Stimulated activated CD4-positive, alpha-beta T cell treated with anti-CD3 and anti-CD28 coated beads, Interleukin-1b, Interleukin-23, amount 100 ng/mL, for 4 hours (primary cell): ENCODE measurements at regions not wholly inside any gene's neighbourhood (a gene's known extent, or its start where the extent isn't known, plus 50 kb on each side); places are given as distances from the start of the nearest gene placed in this dataset.
"Not testable (repeated sequence)": the region's sequence is repeated elsewhere in the genome, so short reads cannot be mapped to it uniquely, and the experiment has no call there.

Experiments used
- DNase-seq, 2 donors: peaks; one replicate each; pipeline ENCODE4 v3.0.0-alpha.2; 2020; ENCODE audit warnings: low read depth in 2 of 2

DNA sequence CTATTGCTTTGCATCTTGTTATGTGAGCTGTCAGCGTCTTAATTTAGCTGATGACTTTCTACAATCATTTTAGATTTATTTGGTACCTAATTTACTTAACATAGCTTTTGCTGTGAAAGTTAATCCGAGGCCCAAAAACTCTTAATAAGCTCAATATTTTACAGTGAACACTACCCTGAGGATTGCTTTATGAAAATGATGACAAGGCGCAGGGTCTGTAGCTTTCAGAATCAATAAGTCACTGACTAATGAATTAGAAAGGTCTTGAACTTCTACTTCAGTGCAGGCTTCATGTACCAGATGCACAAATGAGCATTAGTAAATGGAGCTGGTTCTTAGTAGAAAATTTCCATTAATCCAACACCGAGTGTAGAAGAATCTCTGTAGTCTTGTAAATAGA is 81.4 kb upstream of the ZNF366 start:
- no peak for DNase-seq

DNA sequence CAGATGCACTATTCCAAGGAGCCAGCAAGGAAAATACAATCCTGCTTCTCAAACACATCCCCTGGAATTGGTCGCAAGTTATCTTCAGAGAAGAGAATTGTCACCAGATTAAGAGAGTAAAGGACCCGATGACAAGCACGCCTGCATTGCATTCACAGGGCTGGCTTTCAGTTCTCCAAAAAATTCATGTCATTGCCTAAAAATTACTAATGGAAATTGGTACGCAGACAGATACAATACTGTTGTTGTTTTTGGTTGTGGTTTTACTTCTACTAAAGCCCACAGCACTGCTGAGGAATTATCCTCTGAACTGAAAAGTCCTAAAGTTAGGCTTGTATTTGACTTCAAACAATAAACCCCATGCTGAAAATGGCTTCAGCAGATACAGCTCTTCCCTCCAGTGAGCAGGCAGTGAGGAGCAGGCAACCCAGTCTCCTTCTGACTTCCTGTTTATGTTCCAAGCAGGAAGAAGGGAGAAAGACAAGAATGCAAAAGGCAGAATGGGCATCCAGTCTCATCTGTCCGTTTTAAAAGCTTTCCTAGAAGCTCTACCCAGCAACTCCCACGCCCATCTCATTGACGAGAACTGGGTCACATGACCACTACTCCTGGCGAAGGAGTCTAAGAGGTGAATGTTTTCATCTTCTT is 80.6 kb upstream of the ZNF366 start:
- DNase-seq = no peak

DNA sequence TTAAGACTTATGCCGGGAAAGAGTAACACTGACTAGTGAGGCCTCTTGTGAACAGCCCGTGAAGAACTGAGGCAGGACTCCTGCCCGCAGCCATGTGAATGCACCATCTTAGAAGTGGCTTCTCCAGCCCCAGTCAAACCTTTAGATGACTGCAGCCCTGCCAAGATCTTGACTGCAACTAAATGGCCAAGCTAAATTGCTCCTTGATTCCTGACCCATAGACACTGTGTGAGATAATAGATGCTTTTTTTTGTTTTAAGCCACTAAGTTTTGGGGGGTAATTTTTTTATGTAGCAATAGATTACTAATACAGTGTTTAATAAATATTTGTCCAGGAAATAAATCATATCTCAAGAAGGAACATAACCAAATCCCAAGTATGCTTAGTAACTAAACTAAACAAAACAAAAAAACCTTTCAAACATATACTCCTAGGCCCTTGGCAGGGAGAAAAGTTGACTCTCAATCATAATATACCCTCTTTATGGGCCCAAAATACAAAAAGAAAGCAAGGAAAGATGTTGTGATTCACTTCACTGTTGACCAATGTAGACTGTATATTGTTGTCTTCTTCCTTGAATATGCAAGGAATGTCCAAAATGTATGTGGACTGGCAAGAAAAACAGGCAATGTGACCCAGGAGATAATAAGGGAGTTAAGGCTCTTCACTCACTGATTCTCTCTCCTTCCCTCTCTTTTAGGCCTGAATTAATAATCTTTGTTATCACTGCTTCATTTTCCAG is 79.7 kb upstream of the ZNF366 start:
- no peak for DNase-seq

DNA sequence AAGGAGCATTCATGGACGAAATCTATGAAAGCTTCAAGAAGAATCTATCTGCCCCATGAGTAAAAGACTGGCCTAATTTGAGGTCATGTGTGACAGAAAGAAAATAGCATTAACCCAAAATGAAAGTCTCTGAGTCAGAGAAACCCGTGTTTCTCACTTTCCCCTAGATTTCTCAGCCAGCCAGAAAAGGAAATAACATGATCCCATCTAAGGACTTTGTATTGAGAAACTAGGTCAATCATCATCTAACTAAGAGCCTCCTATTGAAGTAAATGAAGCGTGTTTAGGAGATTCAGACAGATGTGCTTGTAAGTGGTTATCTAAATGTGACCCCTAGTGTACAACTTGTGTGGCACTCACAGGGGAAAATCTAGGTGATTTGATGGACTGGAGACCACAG is 77.3 kb upstream of the ZNF366 start:
- DNase-seq = no peak

DNA sequence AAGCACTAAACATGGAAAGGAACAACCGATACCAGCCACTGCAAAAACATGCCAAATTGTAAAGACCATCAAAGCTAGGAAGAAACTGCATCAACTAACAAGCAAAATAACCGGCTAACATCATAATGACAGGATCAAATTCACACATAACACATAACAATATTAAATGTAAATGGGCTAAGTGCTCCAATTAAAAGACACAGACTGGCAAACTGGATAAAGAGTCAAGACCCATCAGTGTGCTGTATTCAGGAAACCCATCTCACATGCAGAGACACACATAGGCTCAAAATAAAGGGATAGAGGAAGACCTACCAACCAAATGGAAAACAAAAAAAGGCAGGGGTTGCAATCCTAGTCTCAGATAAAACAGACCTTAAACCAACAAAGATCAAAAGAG is 72.1 kb upstream of the ZNF366 start:
- not testable (repeated sequence) for DNase-seq

DNA sequence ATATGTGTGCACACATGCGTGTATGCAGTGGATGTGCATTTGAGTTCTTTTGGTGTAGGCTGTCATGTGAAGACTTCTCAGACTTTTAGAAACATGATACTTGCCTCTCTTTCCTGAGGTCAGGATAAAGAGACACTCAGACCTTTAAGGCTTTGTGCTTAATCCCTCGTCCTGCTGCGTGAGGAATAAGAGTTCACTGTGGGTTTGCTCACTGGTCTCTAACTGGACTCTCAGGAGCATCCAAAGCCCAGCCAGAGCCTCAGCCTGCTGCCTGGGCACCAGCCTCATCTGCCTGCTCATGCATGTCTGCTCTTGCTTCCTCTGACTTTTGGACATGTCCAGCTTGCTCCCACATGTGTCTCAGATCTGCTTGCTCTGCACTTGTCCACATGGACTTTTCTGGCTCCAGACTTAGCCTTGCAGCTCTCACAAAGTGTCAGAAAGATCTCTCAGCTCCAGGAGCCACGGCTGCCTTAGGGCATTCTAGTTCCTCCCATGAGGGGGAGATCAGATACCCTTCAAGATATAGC is 65.1 kb upstream of the ZNF366 start:
- no peak for DNase-seq

DNA sequence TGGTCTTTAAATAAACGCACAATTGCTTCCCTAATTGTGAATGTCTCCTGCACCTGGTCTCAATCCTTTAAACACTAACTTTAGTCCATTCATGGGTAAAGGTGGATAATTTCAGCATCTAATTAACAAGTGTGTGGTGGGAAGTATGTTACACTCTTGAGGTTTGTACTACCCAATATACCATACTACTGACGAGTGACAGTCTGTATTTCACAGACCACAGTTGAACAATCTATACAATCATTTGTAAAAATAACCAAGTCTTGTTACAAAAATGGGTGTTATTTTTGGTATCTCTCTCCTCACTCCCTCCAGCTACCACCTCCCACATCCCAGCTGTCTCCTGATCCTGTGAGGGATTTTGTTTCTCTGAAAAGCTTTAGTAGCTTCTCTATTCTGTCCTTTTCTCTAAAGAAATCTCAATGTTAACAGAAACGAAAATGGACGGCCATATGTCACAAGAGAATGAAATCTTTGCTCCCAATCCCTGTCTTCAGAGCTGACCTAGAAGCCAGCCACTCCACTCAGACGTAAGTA is 62.3 kb upstream of the ZNF366 start:
- DNase-seq = no peak

DNA sequence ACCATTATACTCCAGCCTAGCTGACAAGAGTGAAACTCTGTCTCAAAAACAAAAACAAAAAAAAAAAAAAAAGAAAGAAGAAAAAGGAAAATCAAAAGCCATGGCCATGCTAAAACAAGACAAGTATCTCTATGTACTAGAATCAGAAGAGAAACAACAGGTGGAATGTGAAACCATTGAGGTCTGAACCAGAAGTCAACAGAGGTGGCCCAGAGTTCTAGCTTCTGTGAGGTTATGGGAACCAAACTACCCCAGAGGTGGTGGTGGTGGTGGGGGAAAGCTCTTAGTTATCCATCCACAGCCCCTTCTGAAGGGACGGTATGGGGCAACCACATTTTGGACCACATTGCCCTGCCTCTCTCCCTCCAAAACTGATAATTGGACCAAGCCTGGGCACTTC is 59.5 kb upstream of the ZNF366 start:
- DNase-seq = no peak

DNA sequence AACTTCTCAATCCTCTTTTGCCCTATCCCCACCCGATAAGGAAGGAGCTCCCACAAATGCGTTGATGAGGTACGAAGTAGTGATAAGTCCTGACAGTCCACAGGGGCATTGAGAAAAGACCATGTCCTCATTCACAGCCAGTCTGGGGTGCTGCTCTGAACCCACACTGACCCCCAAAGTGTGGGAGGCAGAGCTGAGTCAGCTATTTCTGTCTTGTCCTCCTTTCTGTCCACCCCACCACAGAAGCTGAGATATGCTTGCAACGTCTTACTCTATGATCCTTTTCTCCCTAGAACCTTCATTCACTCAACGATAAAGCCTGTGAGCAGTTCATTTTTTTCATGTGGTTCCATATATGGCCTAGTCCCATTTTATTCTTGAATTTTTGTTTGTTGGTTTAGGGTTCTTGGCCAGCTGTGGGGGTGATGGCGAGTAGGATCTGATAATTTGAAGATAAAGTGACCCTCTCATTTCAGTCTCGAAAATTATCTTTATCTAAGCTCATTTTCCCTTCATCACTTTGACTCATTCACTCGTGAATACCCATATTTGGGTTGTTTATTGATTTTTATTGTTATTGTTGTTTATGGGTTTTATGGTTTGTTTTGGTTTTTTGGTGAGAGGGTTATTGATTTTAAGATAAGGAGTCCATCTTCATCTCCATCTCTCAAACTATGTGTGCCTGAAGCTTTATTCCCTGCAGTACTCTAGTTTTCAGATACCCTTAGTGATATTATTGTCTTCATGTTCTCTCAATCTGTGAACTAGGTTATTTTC is 58.5 kb upstream of the ZNF366 start:
- DNase-seq = no peak

DNA sequence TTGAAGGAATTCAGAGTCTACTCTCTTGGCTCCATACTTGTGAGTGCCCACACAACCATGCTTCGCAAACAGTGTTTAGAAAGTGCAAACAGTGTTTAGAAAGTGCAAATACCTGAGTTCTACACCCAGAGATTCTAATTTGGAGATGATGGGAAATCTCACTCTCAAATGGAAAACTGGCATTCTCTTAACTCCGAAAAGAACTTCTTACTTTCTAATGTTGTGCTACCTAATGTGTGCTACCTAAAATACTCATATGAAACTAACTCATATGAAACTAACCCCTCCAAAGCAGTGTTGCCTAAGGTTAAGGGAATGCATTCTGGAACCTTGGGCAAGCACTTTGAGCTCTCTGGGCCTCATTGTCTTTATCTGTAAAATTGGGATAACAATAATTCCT is 55.5 kb upstream of the ZNF366 start:
- DNase-seq = no peak

DNA sequence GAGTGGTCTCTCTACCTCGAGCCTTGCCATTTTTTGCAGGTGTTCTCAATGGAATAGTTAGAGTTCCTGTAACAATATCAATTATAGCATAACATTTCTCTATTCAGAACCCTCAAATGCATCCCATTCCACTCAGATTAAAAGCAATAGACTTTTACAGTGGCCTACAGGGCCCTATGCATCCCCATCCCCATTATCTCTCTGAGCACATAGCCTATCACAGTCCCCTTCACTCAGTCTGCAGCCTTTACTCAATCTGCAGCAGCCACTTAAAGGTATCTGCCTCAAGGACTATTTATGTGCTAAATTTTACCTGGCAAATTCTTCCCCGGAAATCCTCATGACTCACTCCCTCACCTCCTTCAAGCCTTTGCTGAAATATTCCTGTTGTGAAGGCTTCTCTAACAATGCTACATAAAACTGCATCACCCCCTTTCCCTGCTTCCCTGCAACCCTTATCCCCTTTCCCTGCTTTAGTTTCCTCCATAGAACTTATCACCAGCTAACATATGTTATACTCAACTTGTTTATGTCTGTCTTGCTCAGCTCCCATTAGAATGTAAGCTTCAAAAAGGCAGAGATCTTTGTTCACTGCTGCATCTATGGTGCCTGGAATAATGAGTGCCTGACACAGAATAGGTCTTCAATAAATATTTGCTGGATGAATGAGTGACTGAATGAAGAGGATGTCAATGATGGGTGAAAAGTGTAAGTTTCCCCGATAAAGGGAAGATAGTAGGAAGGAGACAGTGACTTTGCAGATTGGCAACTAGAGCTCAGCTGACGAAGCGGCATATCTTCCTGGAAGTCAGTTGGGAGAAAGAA is 54.1 kb upstream of the ZNF366 start:
- DNase-seq = no peak

DNA sequence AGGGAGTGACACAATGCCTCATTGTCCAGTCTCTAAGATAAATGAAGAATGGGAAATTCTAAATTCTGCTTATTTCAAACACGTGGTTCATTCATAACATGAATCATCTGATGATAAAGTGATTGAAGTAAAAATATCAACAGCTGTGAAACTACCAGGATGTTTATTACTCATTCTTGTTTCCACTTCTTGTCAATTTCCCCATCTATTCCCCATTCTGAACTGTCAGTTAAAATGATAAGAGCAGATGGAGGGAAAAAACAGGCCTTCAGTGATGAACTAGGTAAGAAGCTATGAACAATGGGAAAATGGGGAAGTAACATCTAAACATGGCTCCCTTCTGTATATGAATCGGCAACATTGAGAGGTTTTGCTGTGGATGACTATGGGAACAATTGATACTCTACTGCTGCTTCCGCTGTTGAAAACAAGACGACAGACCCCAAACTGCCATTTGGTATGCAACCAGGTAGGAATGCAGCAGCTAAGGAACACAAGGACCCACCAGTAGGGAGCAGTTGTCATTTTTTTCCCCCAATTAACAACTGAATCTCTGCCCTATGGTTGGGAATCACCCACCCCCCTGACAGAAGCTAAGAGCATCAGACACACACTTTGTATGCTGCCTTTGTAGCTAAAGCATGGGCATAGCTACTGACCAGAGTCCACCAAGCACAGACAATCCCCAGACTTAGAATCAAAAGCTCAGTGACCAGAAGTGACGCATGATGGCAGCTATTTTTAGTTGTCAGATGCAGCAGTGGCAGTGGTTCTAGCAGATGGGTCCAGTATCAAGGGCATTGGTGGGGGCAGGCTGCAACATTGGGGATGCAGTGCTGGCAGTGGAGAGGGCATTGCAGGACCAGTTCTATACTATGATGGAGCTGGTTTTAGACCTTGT is 52.9 kb upstream of the ZNF366 start:
- DNase-seq = no peak

DNA sequence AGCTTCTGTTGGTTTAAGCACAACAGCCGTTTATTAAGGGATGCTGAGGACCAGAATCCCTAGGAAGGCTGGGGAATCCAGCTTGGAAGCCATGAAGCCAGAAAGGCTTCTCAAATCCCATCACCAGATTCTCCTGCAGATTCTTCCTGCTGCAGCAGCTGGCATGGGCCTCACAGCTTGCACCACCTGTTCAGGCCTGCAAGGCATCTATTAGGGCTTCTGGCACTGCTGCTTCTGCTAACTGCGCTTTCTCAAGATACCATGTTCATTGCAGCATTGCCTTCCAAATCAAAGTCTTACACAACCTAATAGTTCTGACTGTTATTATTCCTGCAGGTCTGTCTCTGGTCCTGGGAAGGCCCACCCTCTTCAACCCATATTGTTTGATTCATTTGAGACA is 51.2 kb upstream of the ZNF366 start:
- no peak for DNase-seq

DNA sequence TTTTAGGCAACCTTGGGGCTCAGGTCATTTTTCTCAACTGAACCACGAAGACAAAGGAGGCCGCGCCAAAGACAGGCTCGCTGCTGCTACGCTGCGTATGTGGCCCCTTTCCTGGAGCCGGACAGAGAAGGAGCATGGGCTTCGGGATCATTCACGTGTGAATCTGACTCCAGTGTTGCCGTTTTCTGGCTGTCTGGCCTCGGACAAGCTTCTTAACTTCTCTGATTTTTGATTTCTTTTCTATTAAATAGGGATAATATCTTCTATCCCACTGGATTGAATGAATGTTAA is 50.8 kb upstream of the ZNF366 start:
- DNase-seq = no peak

DNA sequence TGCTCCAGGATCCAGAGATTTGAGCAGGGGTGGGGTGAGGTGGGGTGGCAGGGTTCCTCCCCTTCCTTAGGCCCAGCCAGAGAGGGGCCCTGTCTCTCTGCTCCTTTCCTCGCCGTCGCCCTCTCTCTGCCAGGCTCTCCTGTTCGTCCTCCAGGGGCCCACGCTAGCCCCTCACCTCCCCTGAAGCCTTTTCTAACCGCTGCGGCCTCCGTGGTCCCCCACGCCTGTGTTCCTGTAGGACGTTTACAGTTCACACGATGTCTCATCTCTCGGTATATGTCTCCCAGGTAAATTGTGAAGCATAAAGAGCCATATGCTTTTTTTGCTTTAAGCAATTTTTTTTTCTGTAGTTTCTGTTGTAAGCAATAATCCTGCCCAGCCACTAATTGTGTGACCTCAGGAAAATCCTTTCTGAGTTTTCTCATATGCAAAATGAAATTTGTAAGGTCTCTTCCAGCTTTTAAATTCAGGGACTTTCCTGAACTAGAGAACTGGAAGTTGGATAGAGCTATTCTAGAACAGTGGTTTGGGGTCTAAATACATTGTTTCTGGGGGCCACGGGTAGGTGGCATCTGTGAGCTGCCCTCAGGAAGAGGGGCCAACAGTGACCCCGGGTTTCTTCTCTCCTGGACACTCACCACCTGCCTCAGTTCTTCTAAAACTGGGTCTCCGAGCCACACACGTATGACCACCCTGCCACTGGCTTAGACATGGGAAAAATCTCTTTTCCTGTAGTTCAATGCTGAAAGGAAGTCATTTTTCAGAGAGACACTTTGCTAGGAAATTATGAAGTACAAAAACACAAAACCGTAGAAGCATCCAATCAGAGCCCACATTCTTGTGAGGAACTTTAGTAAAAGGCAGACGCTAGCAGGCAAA is 50.2 kb upstream of the ZNF366 start:
- DNase-seq = no peak
